Thymus (tissue), 11 donors: ENCODE measurements at regions not wholly inside any gene's neighbourhood (a gene's known extent, or its start where the extent isn't known, plus 50 kb on each side); places are given as distances from the start of the nearest gene placed in this dataset.

Experiments
- DNase-seq, 9 donors: peaks; one replicate each; pipeline ENCODE4 v3.0.0-alpha.2; 2013; ENCODE audit warnings: low spot score in 9 of 9, low read depth in 6 of 9, missing footprints in 1 of 9
- H3K27ac ChIP-seq, 2 donors: one replicate each; pipeline ENCODE4 v1.5.1; 2013; ENCODE audit warnings: control low read depth in 1 of 2, low read depth in 1 of 2, low read length in 1 of 2, mild to moderate bottlenecking in 1 of 2, moderate library complexity in 1 of 2
- H3K27me3 ChIP-seq, 2 donors: one replicate each; pipeline ENCODE4 v1.5.1; 2013; ENCODE audit warnings: low read length in 1 of 2; ENCODE audit not compliant: control insufficient read depth in 2 of 2, insufficient read depth in 1 of 2
- H3K36me3 ChIP-seq, 2 donors: one replicate each; pipeline ENCODE4 v1.5.1; 2013; ENCODE audit warnings: low read length in 1 of 2, mild to moderate bottlenecking in 1 of 2, moderate library complexity in 1 of 2; ENCODE audit not compliant: control insufficient read depth in 2 of 2, insufficient read depth in 2 of 2
- H3K4me1 ChIP-seq, 2 donors: one replicate each; pipeline ENCODE4 v1.5.1; 2013; ENCODE audit warnings: low read length in 2 of 2; ENCODE audit not compliant: control insufficient read depth in 2 of 2, insufficient read depth in 2 of 2
- H3K4me3 ChIP-seq, 2 donors: one replicate each; pipeline ENCODE4 v1.5.1; 2013; ENCODE audit warnings: low read length in 2 of 2, control low read depth in 1 of 2, mild to moderate bottlenecking in 1 of 2
- H3K9me3 ChIP-seq, 2 donors: one replicate each; pipeline ENCODE4 v1.5.1; 2013; ENCODE audit warnings: low read length in 1 of 2, mild to moderate bottlenecking in 1 of 2; ENCODE audit not compliant: control insufficient read depth in 2 of 2, insufficient read depth in 1 of 2
- WGBS: extraction: QIAGEN DNeasy Blood & Tissue Kit; methylation state at CpG from one replicate; pipeline ENCODE4 v1.1.7; 2013; 5-methylcytosine and 5-hydroxymethylcytosine counted together
- donor health status: healthy.

DNA sequence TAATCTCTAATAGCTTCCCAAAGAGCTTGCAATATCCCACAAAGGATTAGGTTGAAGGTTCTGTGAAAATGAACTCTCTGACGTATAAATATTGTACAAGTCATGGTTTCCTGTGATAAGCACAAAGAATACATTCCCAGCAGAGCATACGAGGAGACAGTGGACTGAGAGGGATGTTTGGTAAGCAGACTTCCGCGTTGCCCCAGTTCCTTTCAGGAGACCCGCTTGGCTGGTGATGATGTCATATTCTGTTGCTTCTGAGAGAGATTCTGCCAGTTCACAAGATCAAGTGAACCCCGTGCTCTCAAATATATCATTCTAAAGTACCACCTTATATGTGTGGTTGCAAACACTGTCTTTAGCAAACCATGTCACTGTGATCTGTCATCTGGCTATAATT, 323.9 kb upstream of the CASK start:
- no peaks in the 10 kb centered on the region for H3K36me3 ChIP-seq
- H3K27ac ChIP-seq: no peak overlapping the region

DNA sequence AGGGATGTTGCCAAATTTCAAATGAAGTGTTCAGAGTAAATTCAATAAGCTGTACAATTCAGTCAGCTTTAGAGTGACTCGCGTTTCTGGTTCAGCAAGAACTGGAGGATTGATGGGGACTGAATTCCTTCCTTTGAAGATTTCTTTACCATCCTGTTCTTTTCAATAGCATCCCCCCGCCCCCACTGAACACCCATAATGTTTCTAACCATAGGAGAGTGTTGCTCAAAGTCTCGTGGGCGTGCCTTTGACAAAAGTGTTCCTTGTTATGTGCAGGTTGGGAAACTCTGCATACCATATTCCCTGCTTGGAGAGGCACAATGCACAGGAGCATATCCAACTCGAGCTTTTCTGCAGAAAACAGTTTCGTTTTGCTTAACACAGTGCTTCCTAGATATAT, 323.5 kb upstream of the CASK start:
- no peak for DNase-seq
- Histone ChIP-seq H3K27me3 (no peaks in the 10 kb centered on the region), H3K4me3 (no peak overlapping the region)

More for the DNA sequence above, 323.9 kb upstream of the CASK start:
- no peaks in the 10 kb centered on the region for H3K4me1 ChIP-seq
- no peak for DNase-seq
- H3K4me3 ChIP-seq: no peak overlapping the region
- no peaks in the 10 kb centered on the region for H3K9me3 ChIP-seq
- WGBS: 93% methylated on average over 6 of the region's 6 CpGs
- H3K27me3 ChIP-seq: no peaks in the 10 kb centered on the region

DNA sequence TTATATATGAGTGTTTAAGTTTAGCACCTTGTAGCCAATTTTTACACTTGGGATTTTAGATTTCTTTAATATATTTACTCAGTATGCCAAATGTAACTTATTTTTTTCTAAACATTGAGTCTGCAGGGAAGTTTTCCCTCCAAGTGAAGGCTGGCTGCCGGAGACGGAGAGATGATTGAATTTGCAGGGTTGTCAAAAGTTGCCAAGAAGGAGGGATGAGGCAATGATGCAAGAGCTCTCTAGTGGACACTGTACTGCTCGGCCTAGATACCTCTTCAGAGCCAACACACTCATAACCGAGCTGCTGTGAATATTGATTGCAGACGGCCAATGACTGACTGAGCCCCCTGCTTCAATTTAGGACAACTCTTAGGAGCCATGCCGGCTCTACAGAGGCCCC, 318.6 kb upstream of the CASK start:
- DNase-seq: no peak
- no peak overlapping the region for H3K27ac ChIP-seq
- H3K27me3 ChIP-seq: no peaks in the 10 kb centered on the region
- no peaks in the 10 kb centered on the region for H3K9me3 ChIP-seq
- no peaks in the 10 kb centered on the region for H3K36me3 ChIP-seq
- no peaks in the 10 kb centered on the region for H3K4me1 ChIP-seq
- WGBS: 96% methylated on average over 6 of the region's 6 CpGs
- H3K4me3 ChIP-seq: no peak overlapping the region

More for the DNA sequence above, 323.5 kb upstream of the CASK start:
- no peaks in the 10 kb centered on the region for H3K36me3 ChIP-seq
- no peaks in the 10 kb centered on the region for H3K4me1 ChIP-seq
- H3K9me3 ChIP-seq: no peaks in the 10 kb centered on the region
- H3K27ac ChIP-seq: no peak overlapping the region
- 70% methylated on average over 7 of the region's 7 CpGs for WGBS

DNA sequence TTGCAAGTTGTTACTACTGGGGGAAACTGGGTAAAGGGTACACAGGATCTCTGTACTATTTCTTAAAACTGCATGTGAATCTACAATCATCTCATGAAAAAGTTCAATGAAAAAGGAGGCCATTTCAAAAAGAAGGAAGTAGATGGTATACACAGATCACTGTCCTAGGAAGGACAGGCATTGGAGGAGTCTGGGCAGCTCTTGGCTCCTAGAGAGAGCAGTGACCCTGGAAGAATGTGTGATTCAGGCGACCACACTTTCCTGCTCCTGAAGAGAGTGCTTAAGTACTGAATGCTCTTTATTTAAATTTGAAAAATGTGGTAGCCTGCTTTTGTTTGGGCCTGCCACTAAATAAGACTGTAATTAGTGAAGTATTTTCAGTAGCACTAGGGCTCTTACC, 318.1 kb upstream of the CASK start:
- no peaks in the 10 kb centered on the region for H3K9me3 ChIP-seq
- WGBS: 94% methylated on average over 1 of the region's 1 CpG

DNA sequence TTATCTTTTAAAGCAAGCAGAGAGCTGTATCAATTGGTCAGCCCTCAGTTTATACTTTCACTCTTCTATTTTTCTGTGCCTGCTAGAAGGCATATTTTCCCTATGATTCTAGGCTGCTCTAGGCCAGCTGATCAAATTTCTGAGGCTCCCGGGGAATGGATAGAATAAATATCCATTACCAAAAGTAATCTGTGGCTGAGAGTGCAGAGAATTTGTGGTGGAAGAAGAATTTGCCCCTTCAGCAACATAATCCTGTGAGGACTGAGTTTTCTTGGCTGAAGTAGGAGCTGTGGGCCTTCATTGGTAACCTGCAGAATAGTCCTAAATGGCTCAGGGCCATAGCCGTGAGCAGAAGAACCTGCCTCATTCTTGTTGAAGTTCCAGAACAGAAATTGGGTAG, 314.6 kb upstream of the CASK start:
- no peaks in the 10 kb centered on the region for H3K9me3 ChIP-seq
- H3K27ac ChIP-seq: no peak overlapping the region
- WGBS: 96% methylated on average over 2 of the region's 2 CpGs
- H3K36me3 ChIP-seq: no peaks in the 10 kb centered on the region
- no peaks in the 10 kb centered on the region for H3K4me1 ChIP-seq
- DNase-seq: no peak
- H3K4me3 ChIP-seq: no peak overlapping the region
- no peaks in the 10 kb centered on the region for H3K27me3 ChIP-seq

More for the DNA sequence above, 318.1 kb upstream of the CASK start:
- Histone ChIP-seq H3K27me3 (no peaks in the 10 kb centered on the region), H3K27ac (no peak overlapping the region), H3K4me3 (no peak overlapping the region), H3K4me1 (no peaks in the 10 kb centered on the region), H3K36me3 (no peaks in the 10 kb centered on the region)
- DNase-seq: no peak

DNA sequence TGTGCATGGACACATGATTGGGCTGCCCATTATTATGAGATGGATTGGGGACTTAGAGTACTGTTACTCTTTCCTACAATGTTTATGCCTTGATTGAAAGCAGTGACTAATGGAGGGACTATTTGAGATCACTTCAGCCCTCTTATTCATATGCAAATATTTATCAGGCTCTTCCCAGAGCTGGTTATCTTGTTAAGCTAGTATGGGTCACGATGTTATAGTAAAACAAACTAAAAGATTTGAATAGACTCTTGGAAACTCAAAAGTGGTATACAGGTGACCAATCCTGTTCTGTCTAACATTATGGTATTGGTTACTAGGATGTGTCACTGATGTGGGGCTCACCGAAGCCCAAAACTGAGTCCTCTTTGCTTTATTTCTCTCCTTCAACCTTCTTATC, 306.2 kb upstream of the CASK start:
- Histone ChIP-seq H3K4me3 (no peak overlapping the region), H3K9me3 (no peaks in the 10 kb centered on the region), H3K27me3 (no peaks in the 10 kb centered on the region), H3K4me1 (no peaks in the 10 kb centered on the region), H3K27ac (no peak overlapping the region), H3K36me3 (no peaks in the 10 kb centered on the region)
- DNase-seq: no peak
- WGBS: 99% methylated on average over 2 of the region's 2 CpGs

DNA sequence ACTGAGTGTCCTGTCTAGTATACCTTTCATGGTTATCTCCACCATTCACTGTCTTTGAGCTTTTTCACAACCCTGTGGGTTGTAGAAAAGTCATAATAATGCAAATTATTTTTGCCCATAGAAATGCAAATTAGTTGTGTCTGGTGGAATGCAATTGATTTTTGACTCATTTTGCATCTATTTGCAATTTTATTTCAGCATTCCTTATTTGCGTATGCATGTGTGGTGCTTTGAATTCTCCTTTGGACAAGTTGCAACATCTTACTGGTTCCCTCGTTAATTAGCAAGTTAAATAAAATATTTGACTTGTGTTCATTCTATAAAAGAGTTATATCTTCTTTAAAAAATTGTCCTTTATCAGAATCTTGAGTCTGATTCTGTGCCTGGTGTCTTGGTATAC, 297.3 kb upstream of the CASK start:
- Histone ChIP-seq H3K27ac (no peak overlapping the region), H3K4me1 (no peaks in the 10 kb centered on the region), H3K27me3 (no peaks in the 10 kb centered on the region), H3K4me3 (no peak overlapping the region), H3K9me3 (no peaks in the 10 kb centered on the region), H3K36me3 (no peaks in the 10 kb centered on the region)
- DNase-seq: no peak
- WGBS: over 99% methylated on average over 2 of the region's 2 CpGs

DNA sequence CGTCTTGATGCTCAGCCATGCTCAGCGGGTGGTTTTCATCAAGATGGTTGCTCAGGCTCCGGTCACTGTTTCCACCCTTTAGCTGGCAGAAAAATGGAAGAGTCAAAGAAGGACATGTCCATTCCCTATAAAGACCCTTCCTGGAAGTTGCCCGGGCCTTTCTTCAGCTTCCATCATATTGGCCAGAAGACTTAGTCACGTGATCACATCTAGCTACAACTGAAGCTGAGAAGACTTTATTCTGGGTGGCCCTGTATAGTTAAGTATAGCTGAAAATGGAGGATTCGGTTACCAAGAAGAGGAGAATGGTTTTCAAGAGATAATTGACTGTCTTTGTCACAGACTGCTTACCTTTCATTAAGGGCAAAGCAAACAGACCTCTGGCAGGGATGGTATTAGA, 296.7 kb upstream of the CASK start:
- no peaks in the 10 kb centered on the region for H3K9me3 ChIP-seq
- no peaks in the 10 kb centered on the region for H3K4me1 ChIP-seq
- no peak overlapping the region for H3K27ac ChIP-seq
- no peaks in the 10 kb centered on the region for H3K27me3 ChIP-seq
- H3K4me3 ChIP-seq: no peak overlapping the region
- 98% methylated on average over 6 of the region's 6 CpGs for WGBS
- no peaks in the 10 kb centered on the region for H3K36me3 ChIP-seq
- DNase-seq: no peak

DNA sequence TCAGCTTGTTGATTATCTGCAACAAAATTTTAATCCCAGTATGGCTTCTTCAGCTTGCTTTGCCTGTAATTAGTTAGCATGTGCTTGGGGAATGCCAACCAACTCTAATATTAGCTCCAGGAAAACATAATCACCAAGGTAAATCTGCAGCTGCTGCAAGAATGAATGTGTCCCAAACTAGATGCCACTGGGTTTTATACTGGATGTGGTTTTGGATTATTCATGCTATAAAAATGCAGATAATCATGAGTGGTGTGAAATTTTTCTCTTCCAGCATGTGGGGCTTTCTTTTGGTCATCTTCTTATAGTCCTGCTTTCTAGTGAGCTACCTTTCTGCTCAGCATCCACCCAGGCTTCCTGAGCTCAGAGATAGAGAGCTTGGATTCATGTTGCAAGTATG, 295.9 kb upstream of the CASK start:
- no peaks in the 10 kb centered on the region for H3K36me3 ChIP-seq
- no peak overlapping the region for H3K27ac ChIP-seq
- no peak for DNase-seq
- no peaks in the 10 kb centered on the region for H3K4me1 ChIP-seq
- no peaks in the 10 kb centered on the region for H3K27me3 ChIP-seq
- no peak overlapping the region for H3K4me3 ChIP-seq
- no peaks in the 10 kb centered on the region for H3K9me3 ChIP-seq

DNA sequence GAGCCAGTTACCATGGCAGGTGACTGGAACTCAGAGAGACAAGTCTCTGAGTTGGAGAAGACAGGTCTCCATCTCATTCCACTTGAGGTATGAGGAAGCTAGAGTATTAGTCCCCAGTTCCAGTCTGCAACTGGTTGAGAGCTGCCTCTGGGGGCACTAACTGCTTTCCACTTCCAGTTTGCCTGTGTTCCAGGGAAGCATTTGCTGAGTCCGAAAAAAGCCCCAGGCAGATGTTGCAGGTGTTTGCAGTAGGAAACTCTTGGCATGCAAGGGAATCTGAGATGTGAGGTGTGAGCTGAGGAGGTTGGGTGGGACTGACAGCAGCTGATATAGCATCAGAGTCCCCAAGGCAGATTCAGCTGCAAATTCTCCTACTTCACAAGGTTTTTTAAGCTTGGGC, 272.2 kb upstream of the CASK start:
- no peaks in the 10 kb centered on the region for H3K9me3 ChIP-seq
- H3K4me1 ChIP-seq: no peaks in the 10 kb centered on the region
- H3K4me3 ChIP-seq: no peak overlapping the region
- no peaks in the 10 kb centered on the region for H3K27me3 ChIP-seq
- WGBS: 85% methylated on average over 1 of the region's 1 CpG
- no peak for DNase-seq
- H3K36me3 ChIP-seq: no peaks in the 10 kb centered on the region
- no peak overlapping the region for H3K27ac ChIP-seq
